HG03103 (cell line): ENCODE measurements at regions not wholly inside any gene's neighbourhood (a gene's known extent, or its start where the extent isn't known, plus 50 kb on each side); places are given as distances from the start of the nearest gene placed in this dataset.
A peak's percentile ranks its signal among the peaks of the same experiment; 100 is the strongest.

ENCODE experiments used
- ATAC-seq: cut with Tn5 transposase; IDR thresholded peaks from one replicate; pipeline ENCODE4 v1.9.1; 2021; ENCODE audit warnings: low read depth; ENCODE audit not compliant: unreplicated experiment

- ATAC-seq = no peak
These were observed 174.7 kb downstream of the LPIN1 start for GRCh38 chr2:11920993-11921583.

- no peak for ATAC-seq
These were observed 175.9 kb downstream of the LPIN1 start for GRCh38 chr2:11922294-11922693.

GRCh38 chr2:11923935-11924334, 177.5 kb downstream of the LPIN1 start:
- no peak for ATAC-seq

- ATAC-seq = no peak
These were observed 179.0 kb downstream of the LPIN1 start for GRCh38 chr2:11925295-11926066.

- ATAC-seq = no peak
These were observed 183.9 kb downstream of the LPIN1 start for GRCh38 chr2:11930211-11930761.

- ATAC-seq = no peak
These were observed 185.6 kb downstream of the LPIN1 start for GRCh38 chr2:11932048-11932512.

GRCh38 chr2:11932962-11933361, 186.5 kb downstream of the LPIN1 start:
- no peak for ATAC-seq

- peak; percentile 77 for ATAC-seq
These were observed 187.4 kb downstream of the LPIN1 start for GRCh38 chr2:11933854-11934253.

GRCh38 chr2:11936761-11937160, 190.3 kb downstream of the LPIN1 start:
- ATAC-seq = no peak

- no peak for ATAC-seq
These were observed 191.8 kb downstream of the LPIN1 start for GRCh38 chr2:11938196-11938595.

GRCh38 chr2:11939523-11939922, 193.1 kb downstream of the LPIN1 start:
- no peak for ATAC-seq

GRCh38 chr2:11940121-11940743, 193.8 kb downstream of the LPIN1 start:
- no peak for ATAC-seq

- ATAC-seq = no peak
These were observed 194.4 kb downstream of the LPIN1 start for GRCh38 chr2:11940799-11941198.

- ATAC-seq = no peak
These were observed 195.1 kb downstream of the LPIN1 start for GRCh38 chr2:11941201-11942177.

- ATAC-seq = no peak
These were observed 195.7 kb downstream of the LPIN1 start for GRCh38 chr2:11942178-11942569.

- no peak for ATAC-seq
These were observed 197.9 kb downstream of the LPIN1 start for GRCh38 chr2:11944311-11944710.

- ATAC-seq = peak; percentile 93
These were observed 199.0 kb downstream of the LPIN1 start for GRCh38 chr2:11945139-11946126.

- no peak for ATAC-seq
These were observed 201.5 kb downstream of the LPIN1 start for GRCh38 chr2:11947956-11948355.
